HG02840 (cell line): ENCODE measurements at regions not wholly inside any gene's neighbourhood (a gene's known extent, or its start where the extent isn't known, plus 50 kb on each side); places are given as distances from the start of the nearest gene placed in this dataset.

Experiments
- ATAC-seq: cut with Tn5 transposase; IDR thresholded peaks from one replicate; pipeline ENCODE4 v1.9.1; 2021; ENCODE audit warnings: mild to moderate bottlenecking, moderate library complexity, moderate number of reproducible peaks; ENCODE audit not compliant: unreplicated experiment, low FRiP score

DNA sequence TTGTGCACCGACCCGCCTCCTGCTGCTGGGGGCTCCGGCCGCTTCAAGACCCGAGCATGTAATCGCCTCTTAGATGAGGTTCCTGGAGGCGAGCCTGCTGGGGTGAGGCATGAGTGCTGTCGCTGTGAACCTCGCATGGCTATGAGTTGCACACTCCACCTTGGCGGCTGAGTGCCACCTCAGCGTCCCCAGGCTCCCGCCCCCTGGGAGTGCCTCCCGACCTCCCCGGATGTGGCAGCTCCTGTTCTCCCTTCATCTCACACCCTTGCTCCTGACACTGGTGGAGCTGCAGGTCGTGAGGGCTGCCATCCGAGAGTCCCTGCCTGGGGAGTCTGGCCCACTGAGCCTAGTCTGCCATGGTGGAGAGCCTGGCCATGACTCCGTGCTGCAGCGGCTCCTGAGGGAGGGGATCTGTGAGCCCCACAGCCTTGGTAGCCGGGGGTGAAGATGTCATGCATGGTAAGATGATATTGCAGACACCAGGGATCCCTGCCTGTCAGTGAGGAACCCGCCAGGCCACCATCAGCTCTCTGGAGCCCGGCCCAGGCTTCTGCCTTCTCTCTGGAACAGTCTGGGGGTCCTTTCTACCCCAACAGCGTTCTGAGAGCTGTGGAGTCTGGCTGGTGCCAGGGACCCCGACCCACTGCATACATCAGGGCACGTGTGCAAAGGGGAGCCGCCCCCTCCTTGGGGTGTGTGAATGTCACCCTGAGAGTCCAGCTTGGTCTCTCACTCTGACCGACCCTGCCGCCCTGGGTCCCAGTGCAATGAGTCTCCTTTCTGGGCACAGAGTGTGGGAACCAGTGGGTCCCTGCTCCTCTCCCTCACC is 61.6 kb upstream of the HS6ST1 start:
- no peak for ATAC-seq

DNA sequence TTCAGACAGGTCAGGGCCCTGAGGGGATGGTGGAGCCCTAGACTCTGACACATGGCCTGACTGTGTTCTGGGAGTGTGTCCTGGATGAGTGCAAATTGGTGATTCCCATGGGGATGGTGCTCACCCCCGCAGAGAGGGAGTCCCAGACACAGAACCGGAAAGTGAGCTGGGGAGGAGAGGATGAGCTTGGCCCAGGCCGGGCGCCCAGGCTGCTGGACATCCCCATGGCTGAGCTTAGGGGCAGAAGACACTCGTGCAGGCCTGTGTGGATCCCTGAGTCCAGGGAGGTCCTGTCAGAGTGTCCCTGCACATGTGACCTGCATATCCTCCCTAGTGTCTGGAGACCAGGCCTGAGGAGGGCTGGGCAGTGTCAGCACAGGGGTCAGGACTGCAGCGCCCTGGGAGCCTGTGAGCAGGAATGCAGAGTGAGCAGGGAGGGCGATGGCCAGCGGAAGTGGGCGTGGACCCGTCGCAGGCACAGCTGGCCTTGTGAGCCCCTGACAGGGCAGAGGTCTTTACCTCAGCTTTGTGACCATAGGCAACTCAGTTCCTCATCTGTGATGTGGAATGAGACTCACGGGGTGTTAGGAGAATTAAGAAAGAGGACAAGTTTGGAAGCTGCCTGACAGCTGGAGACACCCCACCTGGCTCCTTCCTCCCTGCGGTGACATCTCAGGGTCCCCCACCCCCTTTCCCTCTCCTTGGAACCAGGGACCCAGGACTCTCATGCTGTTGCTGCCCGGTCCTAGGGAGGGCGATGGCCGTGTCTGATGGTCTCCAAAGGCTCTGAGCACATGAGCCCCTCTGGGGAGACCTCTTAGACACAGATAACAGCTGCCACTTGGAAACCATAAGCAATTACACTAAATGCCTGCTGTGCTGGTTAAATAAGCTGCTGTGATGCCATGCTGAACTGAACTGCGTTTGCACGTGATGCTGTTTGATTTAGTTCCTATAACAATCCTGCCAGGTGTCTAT is 62.6 kb upstream of the HS6ST1 start:
- ATAC-seq, result no peak

- no peak for ATAC-seq
These were observed 65.8 kb upstream of the HS6ST1 start for GRCh38 chr2:128384446-128384845.

DNA sequence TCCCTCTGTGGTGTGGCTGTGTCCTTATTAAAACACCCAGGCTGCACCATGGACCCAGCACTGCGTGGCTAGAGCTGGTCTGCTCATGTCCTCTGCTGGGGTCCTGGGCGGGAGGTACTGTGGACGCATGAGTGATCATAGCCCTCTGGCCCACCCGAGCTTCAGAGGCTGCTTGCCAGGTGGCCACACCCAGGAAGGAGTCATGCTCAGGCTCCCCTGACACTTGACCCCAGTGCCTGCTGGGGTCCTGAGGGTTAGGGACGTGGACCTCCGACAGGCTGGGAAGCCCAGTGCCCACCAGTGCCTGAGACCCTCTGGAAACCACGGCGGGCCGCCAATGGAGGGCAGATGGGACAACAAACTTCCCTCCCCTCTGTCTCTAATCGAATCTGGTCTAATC is 66.3 kb upstream of the HS6ST1 start:
- no peak for ATAC-seq

DNA sequence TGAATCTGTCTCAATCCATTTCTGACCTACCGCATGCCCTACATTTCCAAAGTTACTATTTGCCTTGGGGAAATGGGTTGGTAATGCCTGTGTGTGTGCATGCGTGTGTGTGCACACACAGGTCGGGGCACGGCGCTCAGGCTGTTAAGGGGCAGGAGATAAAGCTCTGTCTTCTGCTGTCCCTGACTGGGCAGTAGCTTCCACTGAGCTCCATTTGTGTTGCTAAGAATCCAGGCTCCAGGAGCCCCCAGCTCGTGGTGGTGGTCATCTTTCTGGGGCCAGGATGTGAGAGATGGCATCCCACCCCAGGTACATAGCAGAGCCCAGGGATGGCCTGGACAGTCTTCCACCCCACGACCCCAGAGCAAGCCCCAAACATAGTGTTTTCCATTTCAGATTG is 66.7 kb upstream of the HS6ST1 start:
- no peak for ATAC-seq

GRCh38 chr2:128386066-128386465 is 67.4 kb upstream of the HS6ST1 start:
- ATAC-seq, result no peak

DNA sequence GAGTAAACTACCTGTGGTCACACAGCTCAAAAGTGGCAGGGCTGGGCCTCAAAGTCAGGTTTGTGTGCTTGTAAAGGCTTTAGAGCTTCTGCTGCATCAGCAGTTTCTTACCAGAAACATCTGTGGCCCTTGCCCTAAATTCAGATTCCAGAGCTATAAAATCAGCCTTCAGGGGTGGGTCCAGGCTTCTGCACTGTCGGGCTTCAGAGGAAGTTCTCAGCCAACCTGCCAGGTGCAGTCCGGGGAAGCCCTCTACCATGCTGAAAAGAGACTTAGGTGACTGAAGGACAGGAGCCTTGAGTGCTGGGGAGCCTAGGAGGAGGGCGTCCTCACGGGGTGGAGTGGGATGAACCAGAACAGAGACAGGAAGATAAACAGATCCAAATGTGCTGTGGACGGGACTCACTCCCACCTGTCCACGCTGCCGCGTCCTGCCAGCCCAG is 69.9 kb upstream of the HS6ST1 start:
- ATAC-seq, result no peak

DNA sequence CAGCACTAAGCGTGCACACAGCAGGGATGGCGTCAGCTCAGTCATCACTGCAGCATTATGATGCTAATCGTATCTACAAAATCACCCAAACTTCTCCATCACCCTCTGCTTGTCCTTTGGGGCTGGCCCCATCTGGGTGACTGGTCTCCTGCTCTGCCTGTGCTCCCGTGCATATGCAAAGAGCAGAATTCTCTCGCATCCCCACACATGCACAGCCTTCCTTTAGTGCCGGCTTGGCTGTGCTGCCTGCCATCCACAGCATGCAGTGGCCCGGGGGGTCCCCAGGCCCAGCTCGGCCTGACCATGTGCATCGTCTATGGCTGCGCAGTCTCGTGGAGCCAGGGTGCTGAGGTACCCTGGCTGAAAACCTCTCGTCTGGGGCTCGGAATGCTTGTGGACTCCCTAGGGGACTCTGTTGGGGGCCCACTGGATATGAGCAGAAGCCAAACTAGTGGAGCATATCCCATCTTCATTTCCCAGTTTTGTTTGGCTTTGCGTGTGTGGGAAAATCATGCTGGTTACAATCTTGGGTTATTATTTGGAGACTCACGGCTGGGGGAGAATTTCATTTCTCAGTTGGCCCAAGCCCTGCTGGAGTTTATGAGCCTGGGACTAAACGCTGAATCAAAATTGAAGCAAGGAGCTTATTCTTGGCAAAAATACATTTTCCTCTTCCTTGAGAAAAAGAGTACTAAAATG is 70.9 kb upstream of the HS6ST1 start:
- no peak for ATAC-seq

DNA sequence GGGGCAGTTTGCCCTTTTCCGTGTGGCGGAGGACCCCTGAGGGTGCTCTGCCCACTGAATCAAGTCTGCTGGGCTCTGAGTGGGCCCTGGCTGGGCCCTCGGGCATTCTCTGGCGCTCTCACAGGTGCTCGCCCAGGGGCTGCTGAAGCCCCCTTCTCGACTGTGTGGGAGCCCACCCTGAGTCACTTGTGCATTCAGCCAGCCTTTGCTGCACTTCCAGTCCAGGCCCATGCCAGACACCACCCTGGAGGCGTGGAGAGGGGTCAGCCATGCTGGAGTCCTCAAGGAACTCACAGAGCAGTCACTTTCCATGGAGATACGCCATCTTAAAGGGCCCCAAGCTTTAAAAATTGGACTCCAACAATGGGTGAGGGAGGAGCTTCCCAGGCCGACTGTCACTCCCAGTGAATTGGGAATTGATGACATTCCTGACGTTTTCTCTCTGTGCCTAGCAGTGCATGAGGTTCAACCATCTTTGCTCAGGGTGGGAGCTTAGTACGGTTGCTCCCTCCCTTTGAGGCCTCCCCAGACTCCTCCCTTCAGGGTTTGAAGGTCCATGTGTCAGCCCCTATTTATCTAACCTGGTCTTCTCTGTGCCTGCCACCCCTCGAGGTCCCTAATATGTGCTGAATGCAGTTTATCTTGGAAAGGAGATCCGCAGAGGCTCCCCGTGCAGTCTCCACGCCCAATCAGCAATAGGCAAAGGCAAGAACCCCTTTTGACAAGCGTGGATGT is 71.8 kb upstream of the HS6ST1 start:
- no peak for ATAC-seq

DNA sequence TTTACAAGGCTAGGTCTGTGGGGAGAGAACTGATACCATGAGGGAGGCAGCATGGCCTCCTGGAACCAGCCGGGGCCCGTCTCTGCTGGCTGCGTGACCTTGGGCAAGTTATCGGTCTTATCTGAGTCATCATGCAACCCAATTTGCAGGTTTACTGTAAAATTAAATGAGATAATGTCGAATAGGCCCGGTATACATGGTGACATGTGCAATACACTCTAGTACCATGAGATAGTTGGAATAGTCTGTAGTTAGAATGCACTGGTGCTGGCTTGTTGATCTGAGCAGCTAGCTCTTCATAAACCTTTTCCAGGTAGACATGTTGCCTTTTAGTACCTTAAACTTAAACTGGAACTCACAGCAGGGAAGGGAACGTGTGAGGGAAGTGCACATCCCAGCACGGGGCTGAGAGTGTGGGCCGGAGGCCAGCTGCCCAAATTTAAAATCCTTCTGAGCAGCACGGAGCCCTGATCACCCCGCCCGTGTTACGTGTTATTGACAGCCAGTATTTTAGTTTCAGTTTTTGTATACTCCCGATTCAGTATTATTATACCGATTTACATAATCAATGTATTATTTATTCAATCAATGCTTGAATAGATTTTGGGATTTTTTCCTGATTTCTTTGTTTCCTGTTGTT is 72.4 kb upstream of the HS6ST1 start:
- ATAC-seq, result no peak

DNA sequence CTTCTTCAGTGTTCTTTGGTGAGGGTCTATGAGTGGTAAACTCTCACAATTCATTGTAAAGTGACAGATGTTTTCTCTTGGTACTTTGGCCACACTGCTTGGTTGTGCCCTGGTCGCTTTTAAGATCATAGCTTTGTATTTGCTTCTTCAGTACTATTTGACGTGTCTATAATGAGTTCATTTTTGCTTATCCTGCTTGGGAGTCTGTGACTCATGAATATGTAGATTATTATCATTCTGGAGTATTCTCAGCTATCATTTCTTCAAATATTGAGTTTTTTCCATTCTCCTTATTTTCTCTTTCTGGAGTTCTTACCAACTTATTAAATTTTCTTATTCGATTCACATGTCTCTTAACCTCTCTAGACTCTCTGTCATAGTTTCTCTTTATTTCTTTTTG is 73.0 kb upstream of the HS6ST1 start:
- ATAC-seq, result no peak

GRCh38 chr2:128392207-128392606 is 73.5 kb upstream of the HS6ST1 start:
- ATAC-seq, result no peak

DNA sequence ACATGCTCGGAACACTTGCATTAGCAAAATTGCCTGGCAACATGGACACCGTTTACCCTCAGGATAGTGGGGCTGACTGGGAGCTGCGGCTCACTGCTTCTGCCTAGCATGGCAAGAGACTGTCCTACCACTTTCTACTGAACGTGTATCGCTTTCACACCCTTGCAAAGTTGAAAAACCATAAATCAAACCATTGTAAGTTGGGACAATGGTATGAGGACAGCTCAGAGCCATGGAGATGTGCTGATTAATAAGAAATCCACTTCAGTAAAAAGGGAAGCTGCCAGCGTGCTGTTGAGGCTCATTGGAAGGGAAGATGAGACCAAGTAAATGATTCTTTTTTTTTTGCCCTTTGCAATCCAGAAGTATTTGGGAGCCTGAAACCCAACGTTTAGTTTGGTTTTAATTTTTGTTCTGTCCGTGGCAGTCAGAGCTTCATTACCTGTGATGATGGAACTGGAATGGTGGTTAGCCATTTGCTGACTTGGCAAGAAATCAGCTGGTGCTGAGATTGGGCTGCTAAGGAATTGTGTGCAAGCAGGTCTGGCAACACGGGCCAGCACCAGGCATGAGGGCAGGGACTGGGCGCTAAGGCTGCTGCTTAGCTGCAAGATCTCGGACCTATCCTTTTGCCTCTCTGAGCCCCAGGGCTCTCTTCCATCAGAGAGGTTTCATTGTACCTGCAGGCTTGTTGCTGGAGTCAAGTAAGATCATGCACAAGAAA is 75.5 kb upstream of the HS6ST1 start:
- no peak for ATAC-seq

DNA sequence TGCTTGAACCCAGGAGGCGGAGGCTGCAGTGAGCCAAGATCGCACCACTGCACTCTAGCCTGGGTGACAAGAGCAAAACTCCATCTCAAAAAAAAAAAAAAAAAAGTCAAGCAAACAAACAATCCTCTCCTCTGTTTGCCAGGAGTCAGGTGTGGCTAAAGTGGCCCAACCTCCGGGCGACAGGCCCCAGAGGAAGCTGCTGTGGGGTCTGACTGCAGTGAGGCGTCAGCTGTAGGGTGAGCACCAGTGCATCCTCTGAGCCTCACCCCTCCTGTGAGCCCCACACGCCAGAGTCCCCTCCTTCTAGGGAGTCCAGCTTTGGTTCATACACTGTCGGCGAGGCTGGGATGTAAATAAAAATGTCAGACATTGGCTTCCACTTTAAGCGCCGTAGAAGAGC is 76.5 kb upstream of the HS6ST1 start:
- no peak for ATAC-seq

DNA sequence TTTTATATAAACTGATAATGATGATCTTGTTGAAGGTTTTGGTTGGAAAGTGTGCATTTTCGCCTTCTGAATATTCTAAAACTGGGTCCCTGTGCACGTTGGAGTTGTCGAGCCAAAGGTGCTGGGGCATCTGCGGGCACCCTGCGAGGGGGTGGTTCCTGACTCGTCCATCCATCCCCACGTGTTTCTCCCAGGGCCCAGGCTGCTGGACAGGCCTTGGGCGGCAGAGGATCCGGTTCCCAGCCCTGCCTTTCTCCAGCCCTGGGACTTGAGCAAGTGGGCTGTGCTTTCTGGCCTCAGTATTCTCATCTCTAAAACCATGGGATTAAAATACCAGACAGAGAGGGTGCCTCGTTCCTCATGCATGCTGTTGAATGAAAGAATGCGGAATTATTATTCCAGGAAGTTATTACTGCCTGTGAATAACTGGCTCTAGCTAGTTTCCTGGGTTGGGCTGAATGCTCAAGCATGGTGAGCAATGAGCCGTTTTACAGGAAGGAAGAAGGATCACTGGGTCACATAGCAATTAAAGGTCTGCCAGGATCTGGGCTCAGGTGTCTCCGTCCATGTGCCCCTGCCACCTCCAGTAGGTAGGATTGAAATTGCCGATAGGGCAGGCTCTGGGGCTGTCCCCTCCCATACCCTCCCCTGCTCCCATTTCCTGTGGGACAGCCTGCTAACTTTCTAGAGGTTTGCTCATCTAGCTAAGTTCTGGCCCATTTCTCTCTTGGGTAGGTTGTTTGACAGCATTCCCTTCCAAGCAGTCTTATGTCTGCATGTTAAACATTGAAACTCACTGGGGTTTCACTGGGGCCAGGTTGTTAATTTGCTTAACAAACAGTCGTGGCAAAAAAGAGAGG is 77.2 kb upstream of the HS6ST1 start:
- no peak for ATAC-seq

GRCh38 chr2:128396500-128396891 is 77.8 kb upstream of the HS6ST1 start:
- ATAC-seq, result no peak

- ATAC-seq, result no peak
These were observed 78.3 kb upstream of the HS6ST1 start for GRCh38 chr2:128396946-128397345.

DNA sequence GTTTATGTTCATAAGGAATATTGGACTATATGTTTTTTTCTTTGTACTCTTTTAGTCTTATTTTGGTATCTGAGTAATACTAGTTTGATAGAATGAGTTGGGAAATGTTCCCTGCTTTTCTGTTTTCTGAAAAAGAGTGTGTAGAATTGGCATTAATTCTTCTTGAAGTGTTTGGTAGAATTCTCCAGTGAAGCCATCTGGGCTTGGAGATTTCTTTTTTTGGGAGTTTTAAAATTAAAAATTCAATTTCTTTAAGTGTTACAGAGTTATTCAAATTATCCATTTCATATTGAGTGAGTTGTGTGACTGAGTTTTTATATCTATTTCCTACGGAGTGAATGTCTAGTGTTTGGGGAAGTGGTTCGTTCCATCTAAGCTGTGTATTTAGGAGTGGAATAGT is 80.6 kb upstream of the HS6ST1 start:
- ATAC-seq, result no peak
